ENCODE measurements at regions not wholly inside any gene's neighbourhood (a gene's known extent, or its start where the extent isn't known, plus 50 kb on each side); places are given as distances from the start of the nearest gene placed in this dataset.
"Not testable (repeated sequence)": the region's sequence is repeated elsewhere in the genome, so short reads cannot be mapped to it uniquely, and the experiment has no call there.

DNA sequence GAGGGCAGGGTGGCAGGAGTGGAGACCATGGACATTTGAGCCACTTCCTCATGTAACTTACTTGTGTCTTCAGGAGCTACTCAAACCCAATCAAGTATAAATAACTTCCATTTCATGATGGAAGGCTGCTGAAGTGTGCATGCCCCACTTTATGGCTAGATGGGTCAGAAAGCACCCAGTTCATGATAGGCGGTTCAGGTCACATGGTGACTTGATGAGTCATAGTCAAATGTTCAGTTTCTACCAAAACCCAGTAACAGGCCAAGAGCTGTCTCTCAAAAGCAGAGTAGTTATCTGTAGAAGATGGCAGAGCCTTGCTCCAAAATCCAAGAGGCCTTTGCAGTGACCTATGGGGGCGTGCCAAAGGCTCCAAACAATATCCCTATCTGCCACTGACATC lies 133.7 kb upstream of the TENT5A start:
- DNase-seq (ENCODE audit: low read depth), result no peak
- H3K4me3 ChIP-seq (ENCODE audit: low read depth, low read length), result no peak overlapping the region
- TF ChIP-seq, protein P1, sequence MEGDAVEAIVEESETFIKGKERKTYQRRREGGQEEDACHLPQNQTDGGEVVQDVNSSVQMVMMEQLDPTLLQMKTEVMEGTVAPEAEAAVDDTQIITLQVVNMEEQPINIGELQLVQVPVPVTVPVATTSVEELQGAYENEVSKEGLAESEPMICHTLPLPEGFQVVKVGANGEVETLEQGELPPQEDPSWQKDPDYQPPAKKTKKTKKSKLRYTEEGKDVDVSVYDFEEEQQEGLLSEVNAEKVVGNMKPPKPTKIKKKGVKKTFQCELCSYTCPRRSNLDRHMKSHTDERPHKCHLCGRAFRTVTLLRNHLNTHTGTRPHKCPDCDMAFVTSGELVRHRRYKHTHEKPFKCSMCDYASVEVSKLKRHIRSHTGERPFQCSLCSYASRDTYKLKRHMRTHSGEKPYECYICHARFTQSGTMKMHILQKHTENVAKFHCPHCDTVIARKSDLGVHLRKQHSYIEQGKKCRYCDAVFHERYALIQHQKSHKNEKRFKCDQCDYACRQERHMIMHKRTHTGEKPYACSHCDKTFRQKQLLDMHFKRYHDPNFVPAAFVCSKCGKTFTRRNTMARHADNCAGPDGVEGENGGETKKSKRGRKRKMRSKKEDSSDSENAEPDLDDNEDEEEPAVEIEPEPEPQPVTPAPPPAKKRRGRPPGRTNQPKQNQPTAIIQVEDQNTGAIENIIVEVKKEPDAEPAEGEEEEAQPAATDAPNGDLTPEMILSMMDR (IDR thresholded peaks at IDR 0.05; ENCODE audit: insufficient read depth, low read length), result no peak

DNA sequence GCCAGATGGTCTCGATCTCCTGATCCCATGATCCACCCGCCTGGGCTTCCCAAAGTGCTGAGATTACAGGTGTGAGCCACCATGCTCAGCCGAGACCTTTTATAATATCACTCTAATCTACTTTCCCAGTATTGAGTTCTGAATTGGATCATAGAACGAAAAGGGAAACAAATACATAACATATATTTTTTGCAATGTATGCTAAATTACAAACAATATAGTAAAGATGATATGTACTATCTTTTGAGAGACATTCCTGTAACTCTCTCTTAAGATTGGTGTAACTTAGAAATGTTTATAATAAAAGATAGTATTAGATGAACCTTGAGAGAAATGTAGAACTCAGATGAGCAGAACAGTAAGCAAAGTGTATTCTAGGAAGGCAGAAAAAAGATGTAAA lies 129.2 kb upstream of the TENT5A start:
- TF ChIP-seq, protein P1 (IDR thresholded peaks at IDR 0.05; ENCODE audit: insufficient read depth, low read length), result no peak
- DNase-seq (ENCODE audit: low read depth), result no peak
- no peak overlapping the region for H3K4me3 ChIP-seq (ENCODE audit: low read depth, low read length)

DNA sequence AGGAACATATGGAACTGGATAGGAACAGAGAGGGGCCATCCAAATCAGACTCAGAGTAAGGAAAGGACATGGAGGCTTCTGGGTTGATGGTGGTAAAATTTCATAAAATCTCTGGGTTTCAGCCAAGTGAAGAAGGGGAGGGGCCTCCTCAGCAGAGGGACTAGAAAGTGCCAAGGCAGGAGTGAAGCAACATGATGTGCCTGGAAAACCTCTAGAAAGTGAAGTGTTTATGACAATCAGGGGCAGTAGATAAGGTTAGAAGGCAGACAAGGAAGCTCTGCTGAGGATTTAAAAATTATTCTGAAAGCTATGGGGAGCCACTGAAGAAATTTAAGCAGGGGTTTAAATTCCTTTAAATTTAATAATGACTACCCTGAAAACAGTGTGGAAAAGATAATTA lies 126.0 kb upstream of the TENT5A start:
- TF ChIP-seq, protein P1 (IDR thresholded peaks at IDR 0.05; ENCODE audit: insufficient read depth, low read length), result no peak

DNA sequence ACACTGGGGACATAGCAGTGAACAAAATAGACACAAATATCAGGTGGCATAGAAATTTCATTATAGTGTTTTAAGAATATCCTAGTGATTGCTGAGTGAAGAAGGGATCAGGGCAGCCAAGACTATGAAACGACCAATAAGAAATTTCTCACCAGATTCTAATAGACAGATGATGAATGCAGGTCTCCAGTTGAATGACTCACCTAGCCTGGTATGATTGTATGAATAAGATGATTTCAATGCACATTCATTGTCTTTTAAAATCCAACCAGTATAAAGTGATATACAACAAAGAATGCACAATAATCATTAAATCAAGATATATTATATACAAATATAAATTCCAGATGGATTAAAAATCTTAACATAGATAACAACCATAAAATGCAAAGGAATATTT lies 124.5 kb upstream of the TENT5A start:
- TF ChIP-seq, protein P1 (IDR thresholded peaks at IDR 0.05; ENCODE audit: insufficient read depth, low read length), result no peak
- peak; percentile 29 for DNase-seq (ENCODE audit: low read depth)

More for the DNA sequence above, 126.0 kb upstream of the TENT5A start:
- DNase-seq (ENCODE audit: low read depth), result peak; percentile 25
- H3K4me3 ChIP-seq (ENCODE audit: low read depth, low read length), result no peak overlapping the region

DNA sequence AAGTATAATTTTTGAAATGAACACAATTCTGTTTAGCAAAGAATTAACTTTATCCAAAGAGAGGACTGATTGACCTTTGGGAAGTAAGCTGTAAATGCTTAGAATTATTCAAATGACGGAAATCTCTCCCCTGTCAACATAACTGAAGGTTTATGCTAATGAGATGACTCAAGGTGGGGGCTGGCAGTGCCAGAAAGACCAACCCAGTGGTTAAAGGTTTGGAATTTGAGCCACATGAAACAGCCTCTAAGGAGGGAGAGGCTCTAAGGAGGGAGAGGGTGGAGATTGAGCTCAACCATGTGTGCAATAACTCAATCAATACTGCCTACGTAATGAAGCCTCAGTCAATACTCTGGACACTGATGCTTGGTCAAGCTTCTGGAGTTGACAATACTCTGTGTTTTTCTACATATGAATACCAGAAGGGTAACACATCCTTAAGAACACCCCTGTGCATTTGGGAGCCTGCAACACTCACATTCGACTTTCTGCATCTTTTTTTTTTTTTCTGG lies 123.4 kb upstream of the TENT5A start:
- TF ChIP-seq, protein P1 (IDR thresholded peaks at IDR 0.05; ENCODE audit: insufficient read depth, low read length), result no peak
- DNase-seq (ENCODE audit: low read depth), result no peak
- H3K4me3 ChIP-seq (ENCODE audit: low read depth, low read length), result no peak overlapping the region

More for the DNA sequence above, 124.5 kb upstream of the TENT5A start:
- no peak overlapping the region for H3K4me3 ChIP-seq (ENCODE audit: low read depth, low read length)

DNA sequence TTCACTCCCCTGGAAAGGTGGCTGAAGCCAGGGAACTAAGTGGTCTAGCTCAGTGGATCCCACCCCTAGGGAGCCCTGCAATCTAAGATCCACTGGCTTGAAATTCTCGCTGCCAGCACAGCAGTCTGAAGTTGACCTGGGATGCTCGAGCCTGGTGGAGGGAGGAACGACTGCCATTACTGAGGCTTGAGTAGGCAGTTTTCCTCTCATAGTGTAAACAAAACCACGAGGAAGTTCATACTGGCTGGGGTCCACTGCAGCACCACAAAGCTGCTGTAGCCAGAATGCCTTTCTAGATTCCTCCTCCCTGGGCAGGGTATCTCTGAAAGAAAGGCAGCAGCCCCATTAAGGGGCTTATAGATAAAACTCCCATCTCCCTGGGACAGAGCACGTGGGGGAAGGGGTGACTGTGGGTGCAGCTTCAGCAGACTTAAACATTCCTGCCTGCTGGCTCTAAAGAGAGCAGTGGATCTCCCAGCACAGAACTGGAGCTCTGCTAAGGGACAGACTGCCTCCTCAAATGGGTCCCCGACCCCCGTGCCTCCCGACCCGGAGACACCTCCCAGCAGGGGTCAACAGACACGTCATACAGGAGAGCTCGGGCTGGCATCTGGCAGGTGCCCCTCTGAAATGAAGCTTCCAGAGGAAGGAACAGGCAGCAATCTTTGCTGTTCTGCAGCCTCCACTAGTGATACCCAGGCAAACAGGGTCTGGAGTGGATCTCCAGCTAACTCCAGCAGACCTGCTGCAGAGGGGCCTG lies 117.4 kb upstream of the TENT5A start:
- not testable (repeated sequence) for H3K4me3 ChIP-seq (ENCODE audit: low read depth, low read length); DNase-seq (ENCODE audit: low read depth)

DNA sequence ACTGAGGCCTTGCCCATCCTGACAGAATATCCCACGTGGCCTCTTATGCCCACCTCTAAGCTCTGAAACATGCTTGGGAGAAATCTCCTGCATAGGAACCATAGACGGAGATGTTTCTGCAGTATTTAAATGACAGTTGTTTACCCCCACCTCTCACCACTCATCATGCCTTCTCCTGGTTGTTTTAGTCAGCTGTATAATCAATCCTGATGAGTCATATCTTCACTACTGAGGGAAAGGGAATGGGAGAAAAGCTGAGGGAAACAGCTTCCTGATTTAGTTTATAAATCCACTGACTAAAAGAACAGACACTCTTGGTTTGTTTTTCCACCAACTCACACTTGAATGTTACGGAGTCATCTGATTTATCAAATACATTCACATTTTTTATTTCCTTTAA lies 113.2 kb upstream of the TENT5A start:
- TF ChIP-seq, protein P1 (IDR thresholded peaks at IDR 0.05; ENCODE audit: insufficient read depth, low read length), result no peak
- H3K4me3 ChIP-seq (ENCODE audit: low read depth, low read length), result no peak overlapping the region
- DNase-seq (ENCODE audit: low read depth), result peak; percentile 69
